Epithelial cell of esophagus (primary cell): ENCODE measurements at regions not wholly inside any gene's neighbourhood (a gene's known extent, or its start where the extent isn't known, plus 50 kb on each side); places are given as distances from the start of the nearest gene placed in this dataset.

Experiments
- DNase-seq: peaks from one replicate; pipeline ENCODE4 v3.0.0; 2010; ENCODE audit warnings: low read depth
- H3K4me3 ChIP-seq: 2 replicates; pipeline ENCODE4 v1.5.1; 2011; ENCODE audit warnings: mild to moderate bottlenecking, low read length, control low read depth
- TF ChIP-seq, protein P1 (sequence below): IDR thresholded peaks from 2 replicates; pipeline ENCODE4 v1.5.1; 2011; ENCODE audit warnings: low read depth, mild to moderate bottlenecking, low read length, control low read depth, inconsistent platforms; ENCODE audit not compliant: insufficient read depth; ENCODE audit errors: missing control alignments

DNA sequence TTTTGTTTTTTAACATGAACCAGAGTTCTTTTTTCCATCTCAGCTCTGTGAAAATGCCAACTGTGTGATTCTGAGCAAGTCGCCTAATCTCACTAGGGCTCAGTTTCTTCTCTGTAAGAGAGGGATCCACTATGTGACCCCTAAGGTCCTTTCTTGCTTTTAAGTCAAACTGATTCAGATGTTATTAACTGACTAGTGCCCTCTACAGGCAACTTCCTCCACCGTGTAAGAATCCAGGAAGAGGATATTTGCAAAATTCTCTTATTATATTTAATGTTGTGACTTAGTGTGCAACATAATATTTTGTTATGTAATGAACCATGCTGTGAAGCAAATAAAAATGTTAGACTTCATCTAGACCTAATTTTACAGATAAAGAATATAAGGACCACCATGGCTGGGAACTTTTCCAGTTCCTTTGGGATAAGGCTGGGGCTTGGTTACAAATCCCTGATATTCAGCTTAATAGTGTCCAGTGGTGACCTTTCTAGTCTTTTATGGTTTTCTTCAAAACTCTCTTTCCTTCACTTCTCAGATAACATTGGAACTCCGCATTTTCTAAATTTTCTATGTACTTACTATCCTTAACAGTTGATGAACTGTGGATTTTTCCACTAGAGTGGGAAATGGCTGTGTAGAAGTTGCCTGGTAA lies 244.7 kb downstream of the PIK3R1 start:
- H3K4me3 ChIP-seq = no peak overlapping the region
- peak; percentile 73 for DNase-seq
- TF ChIP-seq, protein P1, sequence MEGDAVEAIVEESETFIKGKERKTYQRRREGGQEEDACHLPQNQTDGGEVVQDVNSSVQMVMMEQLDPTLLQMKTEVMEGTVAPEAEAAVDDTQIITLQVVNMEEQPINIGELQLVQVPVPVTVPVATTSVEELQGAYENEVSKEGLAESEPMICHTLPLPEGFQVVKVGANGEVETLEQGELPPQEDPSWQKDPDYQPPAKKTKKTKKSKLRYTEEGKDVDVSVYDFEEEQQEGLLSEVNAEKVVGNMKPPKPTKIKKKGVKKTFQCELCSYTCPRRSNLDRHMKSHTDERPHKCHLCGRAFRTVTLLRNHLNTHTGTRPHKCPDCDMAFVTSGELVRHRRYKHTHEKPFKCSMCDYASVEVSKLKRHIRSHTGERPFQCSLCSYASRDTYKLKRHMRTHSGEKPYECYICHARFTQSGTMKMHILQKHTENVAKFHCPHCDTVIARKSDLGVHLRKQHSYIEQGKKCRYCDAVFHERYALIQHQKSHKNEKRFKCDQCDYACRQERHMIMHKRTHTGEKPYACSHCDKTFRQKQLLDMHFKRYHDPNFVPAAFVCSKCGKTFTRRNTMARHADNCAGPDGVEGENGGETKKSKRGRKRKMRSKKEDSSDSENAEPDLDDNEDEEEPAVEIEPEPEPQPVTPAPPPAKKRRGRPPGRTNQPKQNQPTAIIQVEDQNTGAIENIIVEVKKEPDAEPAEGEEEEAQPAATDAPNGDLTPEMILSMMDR = peak; percentile 68

DNA sequence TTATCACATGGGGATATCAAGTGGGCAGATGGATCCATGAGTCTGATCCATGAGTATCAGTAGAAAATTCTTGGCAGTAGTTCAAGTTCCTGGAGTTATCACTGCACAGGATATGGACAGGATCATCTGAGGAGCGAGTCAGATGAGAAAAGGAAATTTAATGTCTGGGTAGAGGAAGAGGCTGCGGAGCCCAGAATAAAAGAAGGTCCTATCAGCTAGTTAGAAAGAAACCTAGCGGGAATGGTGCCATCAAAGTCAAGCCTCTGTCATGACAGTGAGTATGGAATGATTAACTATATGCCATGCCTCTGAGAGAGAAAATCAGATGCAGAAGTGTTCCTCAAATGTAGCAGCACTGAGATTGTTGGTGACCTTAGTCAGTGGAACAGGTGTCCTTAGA lies 248.1 kb downstream of the PIK3R1 start:
- H3K4me3 ChIP-seq = no peak overlapping the region
- TF ChIP-seq, protein P1 = no peak
- no peak for DNase-seq

DNA sequence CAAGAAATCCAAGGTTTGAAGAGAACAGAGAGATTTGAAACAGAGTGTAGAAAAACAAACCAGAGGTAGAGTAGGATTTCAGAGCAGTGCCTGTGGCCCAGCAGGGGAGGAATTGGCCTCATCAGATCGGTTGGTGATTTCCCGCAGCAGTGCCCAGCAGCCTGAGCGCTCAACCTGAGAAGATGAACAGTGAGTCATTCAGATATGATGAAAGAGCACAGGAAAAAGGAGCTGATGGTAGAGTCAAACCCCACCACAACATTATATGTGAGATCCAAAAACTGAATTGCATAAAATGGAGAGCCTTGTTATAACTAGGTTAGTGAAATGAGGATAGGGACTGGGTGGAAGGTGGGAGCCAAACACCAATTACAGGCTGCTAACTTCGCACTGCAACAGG lies 248.9 kb downstream of the PIK3R1 start:
- DNase-seq = peak; percentile 57
- H3K4me3 ChIP-seq = no peak overlapping the region
- TF ChIP-seq, protein P1 = no peak

DNA sequence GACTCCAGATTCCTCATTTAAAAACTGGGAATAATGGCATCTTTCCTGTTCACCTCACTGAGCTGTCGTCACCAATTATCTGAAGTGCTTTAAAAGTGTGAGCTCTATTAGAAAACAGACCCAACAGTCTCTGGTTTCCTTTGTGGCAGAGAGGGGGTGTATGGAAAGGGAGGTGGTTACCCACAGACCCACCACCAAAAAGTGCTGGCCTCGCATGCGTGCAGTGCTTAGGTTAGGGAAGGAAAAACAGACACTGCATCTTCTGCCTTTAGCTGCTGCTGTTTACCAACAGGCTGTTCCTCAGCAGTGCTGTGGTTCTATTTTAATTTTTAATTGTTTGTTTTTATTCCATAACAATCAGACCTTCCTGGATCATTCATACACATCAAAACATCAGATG lies 249.6 kb downstream of the PIK3R1 start:
- no peak overlapping the region for H3K4me3 ChIP-seq
- TF ChIP-seq, protein P1 = no peak
- DNase-seq = no peak

DNA sequence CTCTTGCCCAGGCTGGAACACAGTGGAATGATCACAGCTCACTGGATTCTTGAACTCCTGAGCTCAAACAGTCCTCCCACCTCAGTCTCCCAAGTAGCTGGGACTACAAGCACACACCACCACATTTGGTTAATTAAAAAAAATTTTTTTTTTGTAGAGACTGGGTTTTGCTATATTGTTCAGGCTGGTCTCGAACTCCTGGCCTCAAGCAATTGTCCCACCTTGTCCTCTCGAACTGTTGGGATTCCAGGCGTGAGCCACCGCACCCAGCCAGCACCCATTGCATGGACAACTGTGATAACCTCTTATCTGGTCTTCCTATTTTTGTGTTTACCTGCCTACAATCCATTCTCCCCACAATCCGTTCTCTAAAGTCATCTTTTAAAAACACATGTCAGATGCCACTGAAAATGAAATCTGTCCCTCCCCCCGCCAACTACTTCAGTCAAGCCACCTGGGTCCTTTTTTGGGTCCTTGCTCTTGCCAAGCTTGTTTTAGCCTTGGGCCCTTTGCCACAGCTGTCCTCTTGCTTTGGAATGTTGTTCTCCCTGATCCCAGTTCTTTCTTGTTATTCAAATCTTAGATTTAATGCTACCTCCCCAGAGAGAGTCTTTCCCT lies 250.5 kb downstream of the PIK3R1 start:
- H3K4me3 ChIP-seq = no peak overlapping the region
- TF ChIP-seq, protein P1 = no peak
- no peak for DNase-seq

DNA sequence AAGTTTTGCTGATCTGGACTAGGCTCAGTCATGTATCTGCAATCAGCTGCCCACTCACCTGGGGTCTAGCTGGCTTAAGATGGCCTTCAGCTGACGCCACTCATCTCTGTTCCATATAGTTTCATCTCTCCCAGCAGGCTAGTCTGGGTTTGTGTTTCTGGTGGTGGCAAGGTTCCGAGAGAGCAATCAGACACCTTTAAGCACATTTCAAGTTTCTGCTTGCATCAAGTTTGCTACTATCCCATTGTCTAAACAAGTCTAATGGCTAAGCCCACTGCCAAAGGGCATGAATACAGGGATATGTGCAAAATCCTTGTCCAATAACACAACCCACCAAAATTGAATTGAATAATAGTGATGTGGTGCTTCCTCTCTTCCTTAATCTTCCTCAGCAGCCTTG lies 251.7 kb downstream of the PIK3R1 start:
- TF ChIP-seq, protein P1 = no peak
- peak; percentile 20 for DNase-seq
- no peak overlapping the region for H3K4me3 ChIP-seq

DNA sequence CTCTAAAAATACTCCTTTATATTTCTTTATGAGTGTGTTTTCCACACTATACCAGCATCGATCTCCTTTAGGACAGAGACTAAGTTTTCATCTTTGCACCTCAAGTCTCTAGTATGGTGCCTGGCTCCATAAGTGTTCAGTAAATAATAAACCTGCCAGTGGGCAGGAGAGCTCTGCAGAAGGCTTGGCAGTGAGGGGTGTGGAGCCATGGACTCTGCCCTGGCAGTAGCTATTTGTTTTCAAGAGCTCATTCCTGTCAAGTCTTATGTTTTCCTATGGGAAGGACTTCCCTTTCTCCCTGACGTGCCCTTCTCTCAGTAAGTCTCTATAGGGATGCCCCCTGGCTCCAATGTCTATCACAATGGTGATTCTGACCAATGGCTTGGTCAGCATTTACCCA lies 252.2 kb downstream of the PIK3R1 start:
- no peak overlapping the region for H3K4me3 ChIP-seq
- no peak for DNase-seq
- TF ChIP-seq, protein P1 = no peak
